IPS-NIHi7 (cell line): ENCODE measurements at regions not wholly inside any gene's neighbourhood (a gene's known extent, or its start where the extent isn't known, plus 50 kb on each side); places are given as distances from the start of the nearest gene placed in this dataset.

ENCODE experiments used
- DNase-seq: peaks from one replicate; pipeline ENCODE4 v3.0.0; 2012; ENCODE audit warnings: mixed read lengths; ENCODE audit errors: extremely low spot score

DNA sequence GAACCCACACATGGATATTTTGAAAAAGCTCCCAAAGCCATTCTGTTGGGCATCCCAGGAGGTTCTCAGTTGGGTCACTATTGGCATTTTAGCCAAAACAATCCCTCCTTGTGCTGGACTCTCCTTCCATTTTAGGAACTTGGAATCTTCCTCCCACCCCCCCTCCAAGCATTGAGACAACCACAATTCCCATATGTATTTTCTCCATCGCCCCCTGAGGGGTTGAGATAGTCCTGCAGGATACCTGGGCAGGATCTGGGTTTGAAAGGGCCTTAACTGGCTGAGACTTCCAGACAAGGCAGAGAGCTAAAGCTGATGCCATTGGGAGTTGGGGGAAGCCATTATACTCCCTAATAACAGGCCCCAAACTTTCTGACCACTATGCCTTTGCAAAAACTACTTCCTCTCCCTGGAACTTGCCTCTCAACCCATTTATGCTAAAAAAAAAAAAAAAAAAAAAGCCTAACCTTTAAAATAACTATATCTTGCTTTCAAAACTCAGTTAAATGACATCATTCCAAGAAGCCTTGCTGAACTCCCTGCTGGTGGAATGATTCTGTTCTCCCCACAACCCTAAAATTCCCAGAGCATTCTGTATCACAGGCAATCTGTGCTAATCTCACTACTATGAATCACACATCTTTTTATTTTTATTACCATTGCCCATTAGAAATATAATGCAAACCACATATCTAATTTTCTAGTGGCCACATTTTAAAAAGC, 77.5 kb upstream of the PDE1C start:
- DNase-seq = peak; percentile 30

DNA sequence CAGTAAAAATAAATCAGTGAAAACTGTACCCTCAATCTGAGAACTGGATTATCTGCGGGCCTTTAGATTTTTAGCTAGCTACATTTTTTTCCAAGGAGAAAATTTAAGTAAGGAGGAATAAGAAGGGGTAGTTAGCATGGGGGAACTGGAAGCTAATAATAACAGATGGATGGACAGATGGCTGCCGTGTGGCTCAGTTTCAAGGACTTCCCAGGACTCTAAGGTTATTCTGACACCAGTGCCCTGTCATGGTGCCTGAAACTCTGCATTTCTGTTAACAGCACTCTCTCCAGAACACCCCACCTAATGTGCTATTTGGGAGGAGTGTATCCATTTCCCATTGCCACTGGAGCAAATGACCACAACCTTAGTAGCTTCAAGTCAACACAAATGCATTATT, 75.7 kb upstream of the PDE1C start:
- no peak for DNase-seq

DNA sequence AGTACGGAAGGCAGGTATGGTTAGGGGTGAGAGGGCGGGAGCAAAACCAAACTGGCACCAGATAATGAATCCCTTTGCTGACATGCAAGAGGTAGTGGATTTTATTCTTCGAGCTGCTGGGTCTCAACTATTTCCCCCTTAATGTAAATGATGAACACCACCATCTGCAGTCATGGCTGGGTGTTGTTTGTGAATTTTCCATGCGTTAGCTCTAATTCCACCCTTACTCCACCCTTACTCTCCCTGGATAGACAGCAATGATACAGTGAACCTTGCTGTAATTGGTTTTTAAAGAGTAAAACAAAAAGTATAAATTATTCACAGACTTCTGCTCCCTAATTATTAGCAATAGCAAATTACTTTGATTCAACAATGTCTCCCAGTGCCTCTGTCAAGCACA, 74.5 kb upstream of the PDE1C start:
- DNase-seq = no peak

DNA sequence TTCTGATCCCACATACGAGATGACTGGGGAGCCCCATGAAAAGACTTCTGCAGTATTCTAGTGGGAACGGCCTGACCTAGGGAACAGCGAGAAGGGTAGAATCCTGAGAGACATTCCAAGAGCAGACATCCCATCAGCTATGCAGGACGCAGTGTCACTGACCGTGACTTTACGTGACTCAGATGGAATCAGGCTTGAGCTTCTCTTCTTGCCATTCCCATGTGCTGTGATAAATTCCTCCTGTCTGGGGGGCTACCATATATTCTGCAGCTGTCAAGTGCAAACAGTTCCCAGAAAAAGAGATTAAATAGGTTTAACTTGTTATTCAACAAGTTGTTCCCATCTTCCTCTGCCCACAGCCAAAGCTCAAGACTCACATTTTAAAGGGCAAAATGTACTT, 73.1 kb upstream of the PDE1C start:
- no peak for DNase-seq

DNA sequence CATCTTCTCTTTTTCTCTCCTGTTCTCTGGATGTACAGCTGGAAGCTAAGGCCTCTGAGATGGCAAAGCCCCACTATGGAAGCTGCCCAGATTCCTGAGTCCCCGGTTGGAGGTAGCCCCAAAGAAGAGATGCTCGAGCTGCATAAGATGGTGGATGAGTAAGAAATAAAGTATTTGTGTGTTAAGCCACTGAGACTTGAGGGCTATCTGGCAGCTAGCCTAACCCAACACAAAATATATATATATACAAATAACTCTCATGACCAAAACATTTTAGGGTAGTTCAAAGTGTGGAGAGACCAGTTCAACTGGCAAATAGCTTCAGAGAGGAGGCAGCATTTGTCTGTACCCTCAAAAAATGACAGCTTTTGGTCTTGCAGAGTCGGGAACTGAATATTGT, 72.4 kb upstream of the PDE1C start:
- DNase-seq = no peak

DNA sequence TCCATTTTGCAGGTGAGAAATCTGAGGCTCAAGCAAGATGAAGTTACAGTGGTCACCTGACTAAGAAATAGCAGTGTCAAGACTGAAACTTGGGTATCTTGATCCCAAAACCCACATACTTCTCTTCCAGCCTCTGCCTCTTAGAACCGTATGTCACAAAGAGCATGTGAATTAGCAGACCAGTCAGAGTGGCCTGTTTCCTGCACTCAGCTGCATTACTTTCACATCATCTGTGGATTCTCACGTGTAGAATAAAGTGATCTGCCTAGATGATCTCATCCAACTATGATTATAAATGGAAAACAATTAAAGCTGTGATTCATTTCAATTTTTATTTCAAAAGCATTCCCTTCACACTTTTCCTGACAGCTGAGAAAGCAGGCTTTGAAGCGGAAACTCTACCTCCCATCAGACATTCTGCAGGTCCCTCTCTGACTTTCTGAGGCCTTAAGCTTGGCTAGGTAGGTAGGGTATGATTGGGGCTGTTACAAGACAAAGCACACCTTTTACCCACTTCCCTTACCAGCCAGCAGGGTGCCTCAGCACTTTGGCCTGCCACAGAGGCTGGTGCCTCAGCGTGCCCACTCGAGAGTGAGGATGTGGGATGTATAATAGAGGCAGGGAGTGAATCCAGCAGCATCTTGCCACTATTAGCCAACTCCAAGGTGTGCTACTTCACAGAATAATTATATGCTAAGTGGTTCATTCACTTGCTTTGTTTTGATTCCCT, 70.2 kb upstream of the PDE1C start:
- DNase-seq = peak; percentile 14

DNA sequence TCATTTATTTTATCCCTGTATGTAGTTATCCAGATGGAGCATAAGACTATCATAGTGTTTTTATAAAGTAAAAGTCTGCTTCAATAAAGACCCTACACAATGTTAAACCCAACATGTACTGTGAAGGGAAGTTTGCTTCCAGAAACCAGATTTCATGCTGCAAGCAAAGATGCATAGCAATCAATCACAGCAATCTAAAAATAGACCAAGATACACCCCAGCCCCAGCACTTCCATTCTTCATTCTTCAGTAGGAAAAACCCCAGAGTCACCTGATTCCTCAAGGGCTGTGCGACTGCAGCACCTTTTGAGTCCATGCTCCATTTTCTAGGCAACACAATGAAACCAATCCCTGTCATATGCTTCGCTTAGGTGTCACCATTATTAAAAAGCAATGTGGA, 66.9 kb upstream of the PDE1C start:
- DNase-seq = no peak

DNA sequence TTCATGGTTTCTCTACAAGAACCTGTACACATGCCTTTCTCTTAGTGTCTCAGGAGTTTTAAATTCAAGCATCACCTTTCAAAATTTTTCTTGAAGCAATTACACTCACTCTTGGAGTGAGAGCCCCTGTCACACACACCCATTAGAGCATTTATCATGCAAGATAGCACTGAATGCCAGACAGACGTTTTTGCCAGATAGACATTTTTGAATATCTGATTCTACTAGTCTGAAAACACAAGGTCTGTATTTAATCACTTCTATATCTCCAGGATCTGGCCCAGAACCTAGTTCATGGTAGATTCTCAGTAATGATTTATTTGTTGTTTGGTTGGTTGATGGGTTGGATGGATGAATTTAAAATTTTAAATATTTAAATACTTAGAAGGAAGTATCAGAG, 60.9 kb upstream of the PDE1C start:
- no peak for DNase-seq

DNA sequence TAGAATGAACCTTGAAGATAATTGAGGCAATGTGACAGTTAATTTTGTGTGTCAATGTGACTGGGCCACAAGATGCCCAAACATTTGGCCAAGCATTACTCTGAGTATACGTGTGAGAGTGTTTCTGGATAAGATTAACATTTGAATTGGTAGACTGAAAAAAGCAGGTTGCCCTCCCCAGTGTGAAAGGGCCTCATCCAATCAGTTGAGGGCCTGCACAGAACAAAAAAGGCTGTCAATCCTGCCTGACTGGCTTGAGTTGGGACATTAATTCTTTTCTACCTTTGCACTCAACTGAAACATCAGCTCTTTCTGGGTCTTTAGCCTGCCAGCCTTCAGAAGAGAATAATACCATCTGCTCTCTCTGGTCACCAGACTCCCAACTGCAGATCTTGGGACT, 56.6 kb upstream of the PDE1C start:
- DNase-seq = no peak
